HL-60/S4 (cell line): ENCODE measurements at regions not wholly inside any gene's neighbourhood (a gene's known extent, or its start where the extent isn't known, plus 50 kb on each side); places are given as distances from the start of the nearest gene placed in this dataset.
"Not testable (repeated sequence)": the region's sequence is repeated elsewhere in the genome, so short reads cannot be mapped to it uniquely, and the experiment has no call there.

Experiments
- in situ Hi-C: fragments of 300-500 bp; cut with MboI; formaldehyde crosslinking; loops from 2 replicates; pipeline ENCODE4 v1.14.3; 2022; ENCODE audit warnings: low sequenced_read_pairs

GRCh38 chr5:94102849-94103248, 361.4 kb upstream of the POU5F2 start:
- in situ Hi-C loops = no loop called here

GRCh38 chr5:94097384-94097783, 356.0 kb upstream of the POU5F2 start:
- in situ Hi-C loops = not testable (repeated sequence)

GRCh38 chr5:94094793-94095441, 353.5 kb upstream of the POU5F2 start:
- in situ Hi-C loops = no loop called here

GRCh38 chr5:94093300-94093699, 351.9 kb upstream of the POU5F2 start:
- in situ Hi-C loops = no loop called here

DNA sequence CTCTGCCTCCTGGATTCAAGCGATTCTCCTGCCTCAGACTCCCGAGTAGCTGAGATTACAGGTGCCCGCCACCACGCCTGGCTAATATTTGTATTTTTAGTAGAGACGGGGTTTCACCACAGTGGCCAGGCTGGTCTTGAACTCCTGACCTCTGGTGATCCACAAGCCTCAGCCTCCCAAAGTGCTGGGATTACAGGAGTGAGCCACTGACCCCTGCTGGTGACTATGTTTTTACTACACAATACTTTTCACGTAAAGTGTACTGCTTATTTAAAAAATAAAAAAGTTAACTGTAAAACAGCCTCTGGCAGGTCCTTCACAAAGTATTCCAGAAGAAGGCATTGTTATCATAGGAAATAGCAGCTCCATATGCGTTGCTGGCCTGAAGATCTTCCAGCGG, 345.2 kb upstream of the POU5F2 start:
- in situ Hi-C loops = not testable (repeated sequence)

GRCh38 chr5:94086194-94086593, 344.8 kb upstream of the POU5F2 start:
- in situ Hi-C loops = no loop called here

GRCh38 chr5:94082405-94082804, 341.0 kb upstream of the POU5F2 start:
- in situ Hi-C loops = no loop called here

GRCh38 chr5:94081088-94081487, 339.7 kb upstream of the POU5F2 start:
- in situ Hi-C loops = no loop called here

DNA sequence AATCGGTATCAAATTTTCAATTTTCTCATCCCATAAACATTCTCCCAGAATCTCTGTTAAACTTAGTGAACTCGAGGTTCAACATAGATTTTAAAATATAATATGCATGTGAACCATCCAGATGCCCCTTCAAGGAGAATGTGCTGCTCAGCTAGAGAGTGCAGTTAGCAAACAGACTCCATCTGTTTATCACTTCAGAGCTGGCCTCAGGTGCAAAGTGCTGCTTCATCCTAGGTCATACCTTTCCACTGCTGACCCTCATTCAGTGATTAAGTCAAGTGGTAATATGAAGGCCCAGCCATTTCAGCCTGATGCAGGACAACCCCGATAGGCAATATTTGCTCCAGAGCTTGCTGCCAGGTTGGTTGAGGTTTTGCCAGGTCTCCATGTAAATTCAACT, 339.0 kb upstream of the POU5F2 start:
- in situ Hi-C loops = no loop called here

DNA sequence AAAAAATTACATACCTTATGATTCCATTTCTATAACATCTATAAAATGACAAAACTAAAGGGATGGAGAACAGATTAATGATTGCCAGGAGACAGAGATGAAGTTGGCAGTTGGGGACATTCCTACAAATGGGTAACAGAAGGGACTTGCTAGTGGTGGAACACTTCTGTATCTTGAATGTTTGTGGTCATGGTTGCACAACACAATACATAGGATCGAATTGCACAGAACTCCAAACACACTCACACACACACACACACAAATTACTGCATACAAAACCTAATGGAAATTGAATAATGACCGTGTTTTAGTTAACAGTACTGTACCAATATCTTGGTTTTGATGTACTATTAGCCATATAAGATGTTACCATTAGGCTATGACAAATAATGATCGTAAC, 330.7 kb upstream of the POU5F2 start:
- in situ Hi-C loops = no loop called here

- in situ Hi-C loops = no loop called here
Observed at GRCh38 chr5:94066437-94067207, 325.2 kb upstream of the POU5F2 start.

GRCh38 chr5:94064025-94064424, 322.6 kb upstream of the POU5F2 start:
- in situ Hi-C loops = no loop called here

GRCh38 chr5:94057655-94058054, 316.3 kb upstream of the POU5F2 start:
- in situ Hi-C loops = no loop called here

- in situ Hi-C loops = no loop called here
Observed at GRCh38 chr5:94057217-94057616, 315.8 kb upstream of the POU5F2 start.

DNA sequence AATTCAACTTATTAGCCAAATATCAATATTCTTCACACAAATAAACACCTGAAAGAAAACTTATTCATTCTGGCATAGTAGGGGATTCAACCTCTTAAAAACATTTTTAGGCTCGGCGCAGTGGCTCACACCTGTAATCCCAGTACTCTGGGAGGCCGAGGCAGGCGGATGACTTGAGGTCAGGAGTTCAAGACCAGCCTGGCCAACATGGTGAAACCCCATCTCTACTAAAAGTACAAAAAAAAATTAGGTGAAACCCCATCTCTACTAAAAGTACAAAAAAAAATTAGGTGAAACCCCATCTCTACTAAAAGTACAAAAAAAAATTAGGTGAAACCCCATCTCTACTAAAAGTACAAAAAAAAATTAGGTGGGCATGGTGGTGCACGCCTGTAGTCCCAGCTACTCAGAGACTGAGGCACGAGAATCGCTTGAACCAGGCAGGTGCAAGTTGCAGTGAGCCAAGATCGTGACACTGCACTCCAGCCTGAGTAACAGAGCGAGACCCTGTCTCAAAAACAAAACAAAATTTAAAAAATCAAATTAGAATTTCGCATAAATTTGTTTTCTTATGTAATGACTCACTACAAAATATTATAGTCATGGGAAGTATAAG, 308.0 kb upstream of the POU5F2 start:
- in situ Hi-C loops = not testable (repeated sequence)

DNA sequence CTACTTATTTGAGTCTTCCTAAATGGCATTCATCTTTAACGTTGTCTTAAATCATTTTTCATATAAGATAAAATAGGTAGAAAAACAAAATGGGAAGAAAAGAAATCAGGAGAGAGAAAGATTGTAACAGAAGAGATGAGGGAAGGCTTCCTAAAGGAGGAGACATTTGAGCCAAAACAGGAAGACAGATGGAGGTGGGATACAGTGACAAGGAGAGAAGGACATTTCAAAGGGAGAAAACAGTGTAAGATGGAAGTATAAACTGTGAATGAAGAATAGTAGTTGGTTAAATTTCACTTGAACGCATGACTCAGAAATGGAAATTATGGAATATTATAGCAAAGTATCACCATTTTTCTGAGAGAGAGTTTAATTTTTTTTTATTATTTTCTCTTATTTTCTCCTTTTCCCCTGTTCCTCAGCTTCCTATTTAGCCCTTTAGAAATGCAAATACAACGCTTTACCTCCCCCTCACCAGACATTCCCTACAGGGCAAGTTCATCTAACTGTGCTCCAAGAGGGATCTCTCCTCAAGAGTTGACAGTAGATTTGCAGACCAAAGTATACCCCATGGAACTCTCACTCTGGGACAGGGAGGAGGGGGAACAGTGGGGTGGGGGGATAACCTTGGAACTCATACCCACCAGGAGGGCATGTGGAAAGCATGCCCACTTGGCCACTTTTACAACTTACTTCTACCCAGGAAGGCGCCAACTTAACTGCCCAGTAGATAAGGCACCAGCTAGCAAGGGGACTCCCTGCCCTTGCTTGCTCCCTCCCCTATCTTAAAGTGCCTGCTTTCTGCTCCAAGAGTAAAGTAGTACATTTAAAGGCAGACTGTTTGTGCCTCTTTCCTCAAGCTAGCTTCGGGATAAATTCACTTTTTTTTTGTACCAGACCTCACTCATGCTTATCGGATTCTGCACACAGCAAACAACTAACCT, 304.7 kb upstream of the POU5F2 start:
- in situ Hi-C loops = no loop called here

GRCh38 chr5:94043311-94043710, 301.9 kb upstream of the POU5F2 start:
- in situ Hi-C loops = no loop called here

DNA sequence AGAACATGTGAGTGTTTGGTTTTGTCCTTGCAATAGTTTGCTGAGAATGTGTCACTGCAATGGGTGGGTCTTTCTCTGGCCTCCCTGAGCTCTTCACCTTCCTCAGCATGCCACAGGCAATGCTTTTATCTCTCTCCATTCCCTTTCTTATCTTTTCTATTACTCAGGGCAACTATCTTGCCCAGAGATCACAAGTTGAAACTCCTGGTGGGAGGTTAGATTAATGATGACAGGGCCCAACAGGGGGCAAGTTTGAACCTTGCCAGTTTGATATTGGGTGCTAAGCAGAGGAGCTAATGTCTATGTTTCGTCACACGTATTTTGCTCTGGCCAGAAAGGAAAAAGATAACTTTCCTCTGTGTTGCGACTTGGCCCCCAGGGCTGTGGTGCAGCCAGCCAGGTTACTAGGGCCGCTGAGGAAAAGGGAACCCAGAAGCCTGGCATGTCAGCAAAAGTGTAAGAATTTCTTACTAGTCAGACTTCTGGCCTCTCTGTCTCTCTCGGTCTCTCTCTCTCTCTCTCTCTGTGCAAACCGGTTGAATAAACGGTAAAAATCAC, 299.3 kb upstream of the POU5F2 start:
- in situ Hi-C loops = no loop called here

- in situ Hi-C loops = no loop called here
Observed at GRCh38 chr5:94039101-94039500, 297.7 kb upstream of the POU5F2 start.

GRCh38 chr5:94031631-94032030, 290.2 kb upstream of the POU5F2 start:
- in situ Hi-C loops = no loop called here

GRCh38 chr5:94028001-94028400, 286.6 kb upstream of the POU5F2 start:
- in situ Hi-C loops = no loop called here
